GM19452 (cell line): ENCODE measurements at regions not wholly inside any gene's neighbourhood (a gene's known extent, or its start where the extent isn't known, plus 50 kb on each side); places are given as distances from the start of the nearest gene placed in this dataset.
"Not testable (repeated sequence)": the region's sequence is repeated elsewhere in the genome, so short reads cannot be mapped to it uniquely, and the experiment has no call there.

Source experiments
- ATAC-seq: cut with Tn5 transposase; IDR thresholded peaks from one replicate; pipeline ENCODE4 v1.9.1; 2021; ENCODE audit not compliant: unreplicated experiment

- ATAC-seq, result no peak
Measured at GRCh38 chr7:39758234-39758970, 135.0 kb downstream of the RALA start.

- ATAC-seq, result no peak
Measured at GRCh38 chr7:39761449-39761848, 138.1 kb downstream of the RALA start.

GRCh38 chr7:39762466-39762865 lies 139.1 kb downstream of the RALA start:
- not testable (repeated sequence) for ATAC-seq

- not testable (repeated sequence) for ATAC-seq
Measured at GRCh38 chr7:39762881-39763280, 139.5 kb downstream of the RALA start.

GRCh38 chr7:39765833-39766232 lies 142.5 kb downstream of the RALA start:
- ATAC-seq, result not testable (repeated sequence)

- ATAC-seq, result not testable (repeated sequence)
Measured at GRCh38 chr7:39768439-39768838, 145.1 kb downstream of the RALA start.

GRCh38 chr7:39774341-39774851 lies 151.0 kb downstream of the RALA start:
- not testable (repeated sequence) for ATAC-seq

GRCh38 chr7:39781557-39781956 lies 158.2 kb downstream of the RALA start:
- ATAC-seq, result not testable (repeated sequence)

- ATAC-seq, result not testable (repeated sequence)
Measured at GRCh38 chr7:39786440-39786839, 163.1 kb downstream of the RALA start.

- ATAC-seq, result not testable (repeated sequence)
Measured at GRCh38 chr7:39791035-39791434, 159.0 kb upstream of the CDK13 start.

- ATAC-seq, result not testable (repeated sequence)
Measured at GRCh38 chr7:39791911-39792310, 158.1 kb upstream of the CDK13 start.

- not testable (repeated sequence) for ATAC-seq
Measured at GRCh38 chr7:39793026-39793425, 157.0 kb upstream of the CDK13 start.

GRCh38 chr7:39793851-39794250 lies 156.2 kb upstream of the CDK13 start:
- not testable (repeated sequence) for ATAC-seq

GRCh38 chr7:39796947-39797346 lies 153.1 kb upstream of the CDK13 start:
- ATAC-seq, result not testable (repeated sequence)

- ATAC-seq, result not testable (repeated sequence)
Measured at GRCh38 chr7:39798077-39798476, 152.0 kb upstream of the CDK13 start.

GRCh38 chr7:39808796-39809481 lies 141.1 kb upstream of the CDK13 start:
- no peak for ATAC-seq

- ATAC-seq, result no peak
Measured at GRCh38 chr7:39810204-39810642, 139.8 kb upstream of the CDK13 start.

GRCh38 chr7:39810710-39811109 lies 139.3 kb upstream of the CDK13 start:
- no peak for ATAC-seq

GRCh38 chr7:39811161-39811614 lies 138.9 kb upstream of the CDK13 start:
- ATAC-seq, result no peak

GRCh38 chr7:39816462-39817060 lies 133.5 kb upstream of the CDK13 start:
- no peak for ATAC-seq

- no peak for ATAC-seq
Measured at GRCh38 chr7:39819514-39819913, 130.5 kb upstream of the CDK13 start.
